ENCODE measurements at regions not wholly inside any gene's neighbourhood (a gene's known extent, or its start where the extent isn't known, plus 50 kb on each side); places are given as distances from the start of the nearest gene placed in this dataset.

DNA sequence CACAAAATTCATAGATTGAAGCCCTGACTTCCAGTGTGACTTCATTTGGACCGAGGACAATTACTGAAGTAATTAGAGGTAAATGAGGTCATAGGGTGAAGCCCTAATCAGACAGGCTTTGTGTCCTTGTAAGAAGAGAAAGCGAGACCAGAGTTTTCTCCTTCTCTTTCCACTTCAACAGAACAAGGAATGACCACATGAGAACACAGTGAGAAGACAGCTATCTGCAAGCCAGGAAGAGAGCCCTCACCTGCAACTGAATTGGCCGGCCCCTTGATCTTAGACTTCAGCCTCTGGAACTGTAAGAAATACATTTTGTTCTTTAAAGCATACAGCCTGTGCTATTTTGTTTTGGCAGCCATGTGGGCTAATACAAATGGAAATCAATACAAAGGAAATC, 67.1 kb upstream of the PRKG2 start:
- Mint-ChIP-seq H3K27ac (no peak overlapping the region), H3K27me3 (ENCODE audit: low read depth) (peaks cover 5% of the 10 kb centered on the region), H3K4me3 (no peak overlapping the region), H3K36me3 (ENCODE audit: low read depth) (no peaks in the 10 kb centered on the region), H3K9me3 (no peaks in the 10 kb centered on the region), H3K4me1 (no peaks in the 10 kb centered on the region)
- TF ChIP-seq, protein P1, sequence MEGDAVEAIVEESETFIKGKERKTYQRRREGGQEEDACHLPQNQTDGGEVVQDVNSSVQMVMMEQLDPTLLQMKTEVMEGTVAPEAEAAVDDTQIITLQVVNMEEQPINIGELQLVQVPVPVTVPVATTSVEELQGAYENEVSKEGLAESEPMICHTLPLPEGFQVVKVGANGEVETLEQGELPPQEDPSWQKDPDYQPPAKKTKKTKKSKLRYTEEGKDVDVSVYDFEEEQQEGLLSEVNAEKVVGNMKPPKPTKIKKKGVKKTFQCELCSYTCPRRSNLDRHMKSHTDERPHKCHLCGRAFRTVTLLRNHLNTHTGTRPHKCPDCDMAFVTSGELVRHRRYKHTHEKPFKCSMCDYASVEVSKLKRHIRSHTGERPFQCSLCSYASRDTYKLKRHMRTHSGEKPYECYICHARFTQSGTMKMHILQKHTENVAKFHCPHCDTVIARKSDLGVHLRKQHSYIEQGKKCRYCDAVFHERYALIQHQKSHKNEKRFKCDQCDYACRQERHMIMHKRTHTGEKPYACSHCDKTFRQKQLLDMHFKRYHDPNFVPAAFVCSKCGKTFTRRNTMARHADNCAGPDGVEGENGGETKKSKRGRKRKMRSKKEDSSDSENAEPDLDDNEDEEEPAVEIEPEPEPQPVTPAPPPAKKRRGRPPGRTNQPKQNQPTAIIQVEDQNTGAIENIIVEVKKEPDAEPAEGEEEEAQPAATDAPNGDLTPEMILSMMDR (IDR thresholded peaks at IDR 0.05; ENCODE audit: unreplicated experiment in 3 of 3): no peak

DNA sequence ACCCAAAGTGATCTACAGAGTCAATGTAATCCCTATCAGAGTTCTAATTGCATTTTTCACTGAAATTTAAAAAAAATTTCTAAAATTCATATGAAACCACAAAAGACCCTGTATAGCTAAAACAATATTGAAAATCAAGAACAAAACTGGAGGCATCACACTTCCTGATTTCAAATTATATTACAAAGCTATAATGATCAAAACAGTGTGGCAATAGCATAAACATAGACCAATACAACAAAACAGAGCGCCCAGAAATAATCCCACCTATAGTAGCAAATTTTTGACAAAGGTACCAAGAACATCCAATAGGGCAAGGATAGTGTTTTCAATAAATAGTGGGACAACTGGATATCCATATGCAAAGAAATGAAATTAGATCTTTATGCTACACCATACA, 59.4 kb upstream of the PRKG2 start:
- TF ChIP-seq, protein P1 (IDR thresholded peaks at IDR 0.05; ENCODE audit: unreplicated experiment in 3 of 3): no peak
- H3K4me3 Mint-ChIP-seq: no peak overlapping the region

DNA sequence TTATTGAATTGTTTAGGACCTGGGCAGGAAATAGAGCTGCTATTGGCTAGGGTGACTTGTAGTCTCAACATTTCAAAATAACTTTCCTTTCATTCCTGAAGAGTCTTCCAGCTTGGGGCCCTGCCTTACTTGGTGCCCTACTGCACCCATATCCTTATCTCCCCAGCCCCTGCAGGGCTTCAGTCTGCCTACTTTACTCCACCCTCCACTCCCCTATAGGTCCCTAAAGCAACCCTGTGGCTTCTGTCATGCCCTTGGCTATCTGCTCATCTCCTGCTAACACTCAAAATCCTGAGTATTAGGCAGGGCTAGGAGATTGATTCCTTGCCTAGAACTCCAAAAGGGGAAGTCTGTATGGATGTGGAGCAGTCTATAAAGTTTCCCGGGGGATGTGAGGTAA, 57.6 kb upstream of the PRKG2 start:
- peaks cover 16% of the 10 kb centered on the region for H3K9me3 Mint-ChIP-seq
- no peaks in the 10 kb centered on the region for H3K36me3 Mint-ChIP-seq (ENCODE audit: low read depth)
- H3K4me1 Mint-ChIP-seq: no peaks in the 10 kb centered on the region
- no peak overlapping the region for H3K27ac Mint-ChIP-seq
- TF ChIP-seq, protein P1 (IDR thresholded peaks at IDR 0.05; ENCODE audit: unreplicated experiment in 3 of 3): no peak
- no peaks in the 10 kb centered on the region for H3K27me3 Mint-ChIP-seq (ENCODE audit: low read depth)
- H3K4me3 Mint-ChIP-seq: no peak overlapping the region

More for the DNA sequence above, 59.4 kb upstream of the PRKG2 start:
- H3K4me1 Mint-ChIP-seq: no peaks in the 10 kb centered on the region
- H3K27ac Mint-ChIP-seq: no peak overlapping the region
- H3K27me3 Mint-ChIP-seq (ENCODE audit: low read depth): no peaks in the 10 kb centered on the region
- H3K36me3 Mint-ChIP-seq (ENCODE audit: low read depth): no peaks in the 10 kb centered on the region
- H3K9me3 Mint-ChIP-seq: peaks cover 15% of the 10 kb centered on the region

Data from nephron (organoid).